DND-41 (cell line): ENCODE measurements at regions not wholly inside any gene's neighbourhood (a gene's known extent, or its start where the extent isn't known, plus 50 kb on each side); places are given as distances from the start of the nearest gene placed in this dataset.

Experiments used
- CTCF ChIP-seq: IDR thresholded peaks from 2 replicates; pipeline ENCODE4 v1.5.1; 2012; ENCODE audit warnings: borderline replicate concordance, low read length, moderate library complexity, mild to moderate bottlenecking; ENCODE audit not compliant: poor library complexity, severe bottlenecking; ENCODE audit errors: extremely low read depth
- EZH2 ChIP-seq: IDR thresholded peaks from 3 replicates; pipeline ENCODE4 v1.6.1; 2012; ENCODE audit warnings: borderline replicate concordance, low read depth, mild to moderate bottlenecking, moderate library complexity, low read length, inconsistent platforms; ENCODE audit not compliant: severe bottlenecking

- TF ChIP-seq CTCF (no peak), EZH2 (no peak)
Observed at GRCh38 chr4:145333786-145334185, 147.9 kb upstream of the SMAD1 start.
